ENCODE measurements at regions not wholly inside any gene's neighbourhood (a gene's known extent, or its start where the extent isn't known, plus 50 kb on each side); places are given as distances from the start of the nearest gene placed in this dataset.

- DNase-seq: no peak
Measured at GRCh38 chr13:40123962-40124632, 468.6 kb downstream of the COG6 start.

GRCh38 chr13:40124633-40125015 lies 469.2 kb downstream of the COG6 start:
- DNase-seq: no peak

- no peak for DNase-seq
Measured at GRCh38 chr13:40125336-40125735, 469.9 kb downstream of the COG6 start.

GRCh38 chr13:40126306-40127085 lies 471.0 kb downstream of the COG6 start:
- no peak for DNase-seq

- DNase-seq: no peak
Measured at GRCh38 chr13:40127476-40127875, 472.0 kb downstream of the COG6 start.

GRCh38 chr13:40127925-40128324 lies 472.5 kb downstream of the COG6 start:
- no peak for DNase-seq

- no peak for DNase-seq
Measured at GRCh38 chr13:40129467-40129866, 474.0 kb downstream of the COG6 start.

GRCh38 chr13:40130871-40131636 lies 475.6 kb downstream of the COG6 start:
- DNase-seq: no peak

- no peak for DNase-seq
Measured at GRCh38 chr13:40132249-40132648, 476.8 kb downstream of the COG6 start.

- no peak for DNase-seq
Measured at GRCh38 chr13:40136896-40137295, 481.4 kb downstream of the COG6 start.

- no peak for DNase-seq
Measured at GRCh38 chr13:40137400-40137799, 481.9 kb downstream of the COG6 start.

GRCh38 chr13:40139896-40140520 lies 484.5 kb downstream of the COG6 start:
- no peak for DNase-seq

GRCh38 chr13:40141859-40142555 lies 486.5 kb downstream of the COG6 start:
- no peak for DNase-seq

GRCh38 chr13:40143106-40143505 lies 487.6 kb downstream of the COG6 start:
- no peak for DNase-seq

- no peak for DNase-seq
Measured at GRCh38 chr13:40143559-40143958, 488.1 kb downstream of the COG6 start.

GRCh38 chr13:40145139-40145538 lies 489.7 kb downstream of the COG6 start:
- DNase-seq: no peak

- no peak for DNase-seq
Measured at GRCh38 chr13:40146063-40146462, 490.6 kb downstream of the COG6 start.

- no peak for DNase-seq
Measured at GRCh38 chr13:40146611-40147117, 491.2 kb downstream of the COG6 start.

GRCh38 chr13:40148101-40148500 lies 492.6 kb downstream of the COG6 start:
- no peak for DNase-seq

- DNase-seq: no peak
Measured at GRCh38 chr13:40148742-40149141, 493.3 kb downstream of the COG6 start.

GRCh38 chr13:40149611-40150274 lies 494.3 kb downstream of the COG6 start:
- no peak for DNase-seq

GRCh38 chr13:40151673-40152072 lies 496.2 kb downstream of the COG6 start:
- no peak for DNase-seq
